NCI-H2196 (cell line): ENCODE measurements at regions not wholly inside any gene's neighbourhood (a gene's known extent, or its start where the extent isn't known, plus 50 kb on each side); places are given as distances from the start of the nearest gene placed in this dataset.
"Not testable (repeated sequence)": the region's sequence is repeated elsewhere in the genome, so short reads cannot be mapped to it uniquely, and the experiment has no call there.

Experiments
- DNase-seq: peaks from one replicate; lab custom pipeline; 2025; ENCODE audit not compliant: unreplicated experiment; lab: John Stamatoyannopoulos, UW

GRCh38 chr11:8772571-8773519 is 90.3 kb downstream of the RPL27A start:
- no peak for DNase-seq

- no peak for DNase-seq
These were observed 91.4 kb downstream of the RPL27A start for GRCh38 chr11:8773916-8774539.

GRCh38 chr11:8774916-8775315 is 92.3 kb downstream of the RPL27A start:
- not testable (repeated sequence) for DNase-seq

GRCh38 chr11:8775332-8775731 is 92.7 kb downstream of the RPL27A start:
- no peak for DNase-seq

GRCh38 chr11:8775734-8776133 is 93.1 kb downstream of the RPL27A start:
- DNase-seq: no peak

- no peak for DNase-seq
These were observed 93.6 kb downstream of the RPL27A start for GRCh38 chr11:8776209-8776608.

- DNase-seq: peak; percentile 44
These were observed 95.5 kb downstream of the RPL27A start for GRCh38 chr11:8777907-8778767.

- DNase-seq: no peak
These were observed 96.5 kb downstream of the RPL27A start for GRCh38 chr11:8779107-8779506.

GRCh38 chr11:8779732-8780131 is 97.1 kb downstream of the RPL27A start:
- no peak for DNase-seq

GRCh38 chr11:8784954-8785353 is 102.4 kb downstream of the RPL27A start:
- no peak for DNase-seq

GRCh38 chr11:8785457-8785856 is 102.9 kb downstream of the RPL27A start:
- DNase-seq: no peak

- no peak for DNase-seq
These were observed 103.4 kb downstream of the RPL27A start for GRCh38 chr11:8785998-8786397.

GRCh38 chr11:8786933-8787332 is 104.3 kb downstream of the RPL27A start:
- no peak for DNase-seq

GRCh38 chr11:8787372-8787771 is 104.8 kb downstream of the RPL27A start:
- no peak for DNase-seq

- DNase-seq: no peak
These were observed 106.0 kb downstream of the RPL27A start for GRCh38 chr11:8788616-8789015.

GRCh38 chr11:8789864-8790263 is 107.3 kb downstream of the RPL27A start:
- no peak for DNase-seq

- no peak for DNase-seq
These were observed 108.4 kb downstream of the RPL27A start for GRCh38 chr11:8790968-8791367.

GRCh38 chr11:8792710-8793109 is 110.1 kb downstream of the RPL27A start:
- no peak for DNase-seq

- DNase-seq: no peak
These were observed 110.7 kb downstream of the RPL27A start for GRCh38 chr11:8793114-8793777.

GRCh38 chr11:8794126-8794525 is 111.5 kb downstream of the RPL27A start:
- no peak for DNase-seq

- peak; percentile 44 for DNase-seq
These were observed 112.1 kb downstream of the RPL27A start for GRCh38 chr11:8794677-8795103.
